Neutrophil (primary cell): ENCODE measurements at regions not wholly inside any gene's neighbourhood (a gene's known extent, or its start where the extent isn't known, plus 50 kb on each side); places are given as distances from the start of the nearest gene placed in this dataset.

Source experiments
- H3K27ac ChIP-seq: fragments of 200-600 bp; sonication (generic); 2 replicates; pipeline ENCODE4 v1.5.1; 2016; ENCODE audit warnings: mild to moderate bottlenecking, moderate library complexity
- H3K27me3 ChIP-seq: fragments of 200-600 bp; sonication (generic); 2 replicates; pipeline ENCODE4 v1.6.0; 2016; ENCODE audit warnings: mild to moderate bottlenecking
- H3K36me3 ChIP-seq: fragments of 200-600 bp; sonication (generic); 2 replicates; pipeline ENCODE4 v1.5.1; 2017
- H3K4me1 ChIP-seq, 2 experiments: fragments of 200-600 bp in 1 of 2; sonication (generic) in 1 of 2; 1 replicate in 1 of 2; 2 replicates in 1 of 2; pipeline versions ENCODE4 v1.5.1 to v1.6.1; 2013 to 2016; ENCODE audit warnings: low read depth in 1 of 2, low read length in 1 of 2, mild to moderate bottlenecking in 1 of 2, moderate library complexity in 1 of 2; ENCODE audit not compliant: control insufficient read depth in 1 of 2, insufficient read depth in 1 of 2
- H3K4me3 ChIP-seq, 2 experiments: fragments of 200-600 bp in 1 of 2; sonication (generic) in 1 of 2; 1 replicate in 1 of 2; 2 replicates in 1 of 2; pipeline ENCODE4 v1.5.1; 2013 to 2016; ENCODE audit warnings: low read depth in 1 of 2, low read length in 1 of 2, mild to moderate bottlenecking in 1 of 2, moderate library complexity in 1 of 2
- H3K9me3 ChIP-seq: fragments of 200-600 bp; sonication (generic); 2 replicates; pipeline ENCODE4 v1.5.1; 2016
- CTCF ChIP-seq: fragments of 200-600 bp; sonication (generic); IDR thresholded peaks from 2 replicates; pipeline ENCODE4 v1.5.1; 2016; ENCODE audit warnings: antibody characterized with exemption

DNA sequence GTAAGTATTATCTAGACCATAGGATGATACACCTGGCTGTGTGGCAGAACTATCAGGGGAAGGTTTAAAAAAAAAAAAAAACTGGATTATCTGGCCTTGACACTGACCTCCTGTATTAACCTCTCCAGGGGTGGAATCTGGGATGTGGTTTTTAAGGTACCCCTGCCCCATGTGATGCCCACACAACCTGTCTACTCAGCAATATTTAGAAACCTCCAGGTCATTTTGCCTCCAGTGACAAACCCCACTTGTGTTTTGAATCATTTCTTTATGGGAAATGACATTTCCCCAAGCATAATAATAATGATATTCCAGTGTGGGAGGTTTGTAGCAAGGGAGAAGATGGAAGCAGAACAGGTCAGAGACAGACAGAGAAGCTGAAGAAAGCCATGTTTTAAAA is 179.1 kb downstream of the RSL24D1 start:
- Histone ChIP-seq H3K4me1 (no peaks in the 10 kb centered on the region), H3K4me3 (no peak overlapping the region), H3K36me3 (no peaks in the 10 kb centered on the region), H3K27me3 (no peaks in the 10 kb centered on the region), H3K27ac (no peak overlapping the region), H3K9me3 (no peaks in the 10 kb centered on the region)
- no peak for TF ChIP-seq CTCF

GRCh38 chr15:55016225-55016624 is 180.5 kb downstream of the RSL24D1 start:
- no peaks in the 10 kb centered on the region for H3K36me3 ChIP-seq
- H3K4me1 ChIP-seq: no peaks in the 10 kb centered on the region
- H3K27ac ChIP-seq: no peak overlapping the region
- H3K4me3 ChIP-seq: no peak overlapping the region
- no peaks in the 10 kb centered on the region for H3K9me3 ChIP-seq
- H3K27me3 ChIP-seq: no peaks in the 10 kb centered on the region
- TF ChIP-seq CTCF: no peak

DNA sequence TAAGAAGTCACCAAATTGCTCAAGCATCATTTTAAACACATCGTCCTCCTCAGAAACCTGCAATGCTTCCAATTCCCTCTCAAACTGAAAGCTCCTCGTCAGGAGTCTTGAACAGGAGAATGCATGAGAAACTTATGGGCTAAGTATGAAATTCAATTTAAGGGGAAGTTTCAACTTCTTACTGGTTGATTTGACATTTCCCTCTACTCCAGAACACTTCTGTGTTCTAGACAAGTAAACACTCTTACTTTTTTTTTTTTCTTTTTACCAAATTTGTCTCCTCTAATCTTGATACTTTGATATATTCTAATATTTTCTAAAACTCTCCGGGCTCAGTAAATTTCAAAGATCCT is 181.7 kb downstream of the RSL24D1 start:
- H3K4me1 ChIP-seq: no peaks in the 10 kb centered on the region
- H3K9me3 ChIP-seq: no peaks in the 10 kb centered on the region
- H3K27me3 ChIP-seq: no peaks in the 10 kb centered on the region
- H3K27ac ChIP-seq: no peak overlapping the region
- H3K36me3 ChIP-seq: no peaks in the 10 kb centered on the region
- no peak overlapping the region for H3K4me3 ChIP-seq
- TF ChIP-seq CTCF: no peak

DNA sequence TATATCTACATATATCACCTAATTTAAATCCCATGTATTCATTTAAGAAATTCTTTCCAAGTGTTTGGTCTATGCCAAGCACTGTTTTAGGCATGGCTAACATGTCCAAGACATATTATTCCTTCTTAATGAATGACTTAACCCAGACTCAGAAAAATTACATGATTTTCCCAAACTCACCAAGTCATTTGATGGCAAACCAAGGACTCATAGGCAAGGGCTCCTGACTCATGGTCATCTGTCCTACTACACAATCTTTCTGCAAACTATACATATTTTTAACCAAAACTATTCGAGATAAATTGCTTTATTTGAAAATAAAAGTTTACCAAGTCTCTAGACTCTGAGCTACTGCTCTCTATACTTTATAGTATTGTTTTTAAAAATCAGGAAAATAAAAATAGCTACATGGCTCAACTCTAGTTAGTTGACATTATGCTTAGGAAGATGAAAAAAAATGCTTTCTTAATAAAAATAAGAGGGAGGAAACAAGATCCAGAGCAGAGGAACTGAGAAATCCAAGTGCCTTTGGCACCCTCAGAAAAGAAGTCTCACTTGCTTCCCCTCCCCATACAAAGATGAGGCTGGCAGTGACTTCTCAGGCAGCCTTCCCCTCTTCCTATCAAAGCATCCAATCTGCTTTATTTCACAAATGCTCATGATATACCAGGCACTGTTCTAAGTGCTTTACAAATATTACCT is 182.2 kb downstream of the RSL24D1 start:
- Histone ChIP-seq H3K27ac (no peak overlapping the region), H3K36me3 (no peaks in the 10 kb centered on the region), H3K27me3 (no peaks in the 10 kb centered on the region), H3K4me1 (no peaks in the 10 kb centered on the region), H3K9me3 (no peaks in the 10 kb centered on the region), H3K4me3 (no peak overlapping the region)
- TF ChIP-seq CTCF: no peak

DNA sequence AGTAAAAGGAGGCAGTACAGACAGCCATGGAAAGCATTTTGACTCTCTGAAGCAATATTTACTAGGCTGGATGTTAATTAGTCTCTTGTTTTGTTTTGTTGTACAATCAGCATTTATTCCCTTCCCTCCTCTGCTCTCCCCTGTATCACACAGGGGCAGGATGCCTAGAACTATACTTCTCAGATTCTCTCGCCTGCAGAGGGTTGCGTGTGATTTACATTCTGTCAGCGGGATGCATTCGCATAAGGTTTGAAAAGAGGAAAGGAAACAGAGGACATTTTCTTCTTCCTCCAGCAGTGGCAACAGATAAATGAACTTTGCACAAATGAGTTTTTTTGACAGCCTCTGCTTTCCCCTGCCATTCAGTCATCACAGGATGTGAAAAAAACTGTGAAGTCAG is 188.3 kb downstream of the RSL24D1 start:
- TF ChIP-seq CTCF: no peak
- Histone ChIP-seq H3K27ac (no peak overlapping the region), H3K36me3 (no peaks in the 10 kb centered on the region), H3K9me3 (no peaks in the 10 kb centered on the region), H3K27me3 (no peaks in the 10 kb centered on the region), H3K4me3 (no peak overlapping the region), H3K4me1 (no peaks in the 10 kb centered on the region)

DNA sequence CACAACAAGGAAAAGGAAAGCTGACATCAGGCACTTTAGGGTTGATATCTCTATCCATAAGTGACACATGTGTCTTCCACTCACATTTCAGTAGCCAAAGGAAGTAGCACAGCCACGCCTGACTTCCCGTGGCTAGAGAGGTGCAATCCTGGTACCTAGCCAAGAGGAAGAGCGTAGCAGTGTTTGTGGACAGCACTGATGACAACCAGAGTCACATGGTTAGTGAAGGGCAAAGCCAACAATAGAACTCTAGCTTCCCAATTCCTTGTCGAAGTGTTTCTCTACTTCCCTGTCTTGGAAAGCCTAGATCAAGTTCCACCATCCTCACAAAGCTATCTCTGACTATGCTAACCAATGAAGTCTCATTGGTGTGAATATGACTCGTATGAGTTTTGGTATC is 189.2 kb downstream of the RSL24D1 start:
- H3K27ac ChIP-seq: no peak overlapping the region
- no peaks in the 10 kb centered on the region for H3K4me1 ChIP-seq
- H3K27me3 ChIP-seq: no peaks in the 10 kb centered on the region
- H3K4me3 ChIP-seq: no peak overlapping the region
- no peaks in the 10 kb centered on the region for H3K36me3 ChIP-seq
- no peaks in the 10 kb centered on the region for H3K9me3 ChIP-seq
- no peak for TF ChIP-seq CTCF
